Fibroblast of skin of left biceps (primary cell): ENCODE measurements at regions not wholly inside any gene's neighbourhood (a gene's known extent, or its start where the extent isn't known, plus 50 kb on each side); places are given as distances from the start of the nearest gene placed in this dataset.
"Not testable (repeated sequence)": the region's sequence is repeated elsewhere in the genome, so short reads cannot be mapped to it uniquely, and the experiment has no call there.

Experiments used
- DNase-seq, 2 experiments: peaks; one replicate each; pipeline ENCODE4 v3.0.0-alpha.2; 2013; ENCODE audit warnings: low read depth in 2 of 2

DNA sequence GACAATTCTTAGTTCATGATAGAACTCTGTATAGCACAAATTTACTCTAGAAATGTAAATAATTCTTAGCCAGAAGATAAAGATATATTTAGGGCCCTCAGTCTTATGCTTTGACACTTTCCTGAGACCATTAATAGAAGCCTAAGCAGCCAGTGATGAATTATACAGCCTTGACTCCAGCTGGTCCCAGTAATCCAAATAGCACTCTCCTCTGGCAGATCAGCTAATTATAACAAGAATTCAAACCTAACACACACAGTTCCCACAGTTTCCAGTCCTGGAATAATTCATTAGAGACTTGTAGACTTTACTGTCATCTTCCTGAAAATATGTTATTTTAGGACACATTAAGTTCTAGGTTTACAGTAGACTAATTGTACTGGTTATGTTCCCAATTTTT is 50.4 kb downstream of the SHOC1 start:
- DNase-seq: no peak

- DNase-seq: no peak
Measured at GRCh38 chr9:111743275-111743674, 51.5 kb downstream of the SHOC1 start.

DNA sequence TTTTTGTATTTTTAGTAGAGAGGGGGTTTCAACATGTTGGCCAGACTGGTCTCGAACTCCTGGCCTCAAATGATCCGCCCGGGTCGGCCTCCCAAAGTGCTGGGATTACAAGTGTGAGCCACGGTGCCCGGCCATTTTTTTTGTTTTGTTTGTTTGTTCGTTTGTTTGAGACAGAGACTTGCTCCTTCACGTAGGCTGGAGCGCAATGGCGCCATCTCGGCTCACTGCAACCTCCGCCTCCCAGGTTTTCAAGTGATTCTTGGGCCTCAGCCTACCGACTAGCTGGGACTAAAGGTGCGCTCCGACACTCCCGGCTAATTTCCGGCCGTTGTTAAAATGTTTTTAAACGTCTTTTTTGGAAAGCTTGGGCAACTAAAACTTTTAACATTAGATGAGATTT is 54.0 kb downstream of the SHOC1 start:
- no peak for DNase-seq

DNA sequence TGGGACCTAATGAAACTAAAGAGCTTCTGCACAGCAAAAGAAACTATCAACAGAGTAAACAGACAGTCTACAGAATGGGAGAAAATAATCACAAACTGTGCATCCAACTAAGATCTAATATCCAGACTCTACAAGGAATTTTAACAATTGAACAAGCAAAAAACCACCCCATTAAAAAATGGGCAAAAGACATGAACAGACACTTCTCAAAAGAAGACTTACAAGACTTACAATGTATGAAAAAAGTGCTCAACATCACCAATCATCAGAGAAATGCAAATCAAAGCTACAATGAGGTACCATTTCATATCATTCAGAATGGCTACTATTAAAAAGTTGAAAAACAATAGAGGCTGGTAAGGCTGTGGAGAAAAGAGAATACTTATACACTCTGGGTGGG is 58.0 kb downstream of the SHOC1 start:
- DNase-seq: no peak

DNA sequence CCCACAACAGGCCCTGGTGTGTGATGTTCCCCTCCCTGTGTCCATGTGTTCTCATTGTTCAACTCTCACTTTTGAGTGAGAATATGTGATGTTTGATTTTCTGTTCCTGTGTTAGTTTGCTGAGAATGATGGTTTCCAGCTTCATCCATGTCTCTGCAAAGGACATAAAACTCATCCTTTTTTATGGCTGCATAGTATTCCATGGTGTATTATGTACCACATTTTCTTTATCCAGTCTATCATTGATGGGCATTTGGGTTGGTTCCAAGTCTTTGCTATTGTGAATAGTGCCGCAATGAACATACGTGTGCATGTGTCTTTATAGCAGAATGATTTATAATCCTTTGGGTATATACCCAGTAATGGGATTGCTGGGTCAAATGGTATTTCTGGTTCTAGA is 59.4 kb downstream of the SHOC1 start:
- DNase-seq: not testable (repeated sequence)

GRCh38 chr9:111731928-111732327 is 62.8 kb downstream of the SHOC1 start:
- no peak for DNase-seq

GRCh38 chr9:111730937-111731567 is 63.7 kb downstream of the SHOC1 start:
- no peak for DNase-seq

- DNase-seq: peak; percentile 85 to 89
Measured at GRCh38 chr9:111728617-111729366, 65.9 kb downstream of the SHOC1 start.

DNA sequence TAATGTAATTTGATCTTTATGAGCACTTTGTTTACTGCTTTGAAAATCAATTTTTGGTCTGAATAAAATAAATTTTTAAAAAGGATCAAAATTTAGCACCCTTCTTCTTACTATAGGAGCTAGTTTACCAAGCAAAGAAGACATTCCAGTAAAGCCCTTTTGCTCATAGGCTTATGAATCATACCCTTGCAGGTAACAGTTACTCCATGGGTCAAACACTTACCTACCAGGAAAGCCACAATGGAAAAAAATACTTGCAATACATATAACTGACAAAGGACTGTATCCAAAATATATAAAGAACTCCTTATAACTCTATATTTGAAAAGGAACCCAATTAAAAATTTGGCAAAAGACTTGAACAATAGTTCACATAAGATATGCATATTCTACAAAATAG is 66.6 kb downstream of the SHOC1 start:
- DNase-seq: no peak

- no peak for DNase-seq
Measured at GRCh38 chr9:111726949-111727348, 65.5 kb downstream of the GNG10 start.

GRCh38 chr9:111720174-111720573 is 58.8 kb downstream of the GNG10 start:
- no peak for DNase-seq
